ENCODE measurements at regions not wholly inside any gene's neighbourhood (a gene's known extent, or its start where the extent isn't known, plus 50 kb on each side); places are given as distances from the start of the nearest gene placed in this dataset.
"Not testable (repeated sequence)": the region's sequence is repeated elsewhere in the genome, so short reads cannot be mapped to it uniquely, and the experiment has no call there.

DNA sequence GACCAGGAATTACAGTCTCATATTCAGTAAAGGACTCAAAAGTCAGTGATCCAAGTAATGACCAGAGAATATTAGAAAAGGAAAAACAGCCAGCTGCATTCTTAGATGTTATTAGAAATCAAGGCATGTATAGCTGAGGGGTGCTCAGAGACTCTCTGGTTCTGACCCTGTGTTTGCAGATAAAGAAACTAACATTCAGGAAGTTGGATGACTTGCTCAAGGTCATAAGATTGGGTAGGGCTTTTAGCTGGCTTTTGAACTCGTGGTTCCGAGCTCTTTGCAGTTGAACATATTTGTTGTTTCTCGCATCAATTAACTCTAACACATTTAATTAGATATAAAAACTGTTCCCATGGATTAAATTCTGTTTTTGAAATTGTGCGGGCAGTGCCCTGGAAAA, 62.5 kb upstream of the ENPP6 start:
- no peaks in the 10 kb centered on the region for H3K4me1 Mint-ChIP-seq
- no peak overlapping the region for H3K27ac Mint-ChIP-seq
- H3K36me3 Mint-ChIP-seq (ENCODE audit: low read depth): peaks cover 3% of the 10 kb centered on the region
- H3K27ac ChIP-seq (ENCODE audit: low read depth, low read length): no peak overlapping the region
- H3K36me3 ChIP-seq (ENCODE audit: control insufficient read depth, insufficient read depth, low read length): no peaks in the 10 kb centered on the region
- WGBS, 2 experiments (ENCODE audit: insufficient coverage in 1 of 2, insufficient read length in 1 of 2): 99 to 100% methylated on average over 1 to 4 of the region's 4 CpGs
- H3K4me3 ChIP-seq (ENCODE audit: low read length): no peak overlapping the region
- no peak overlapping the region for H3K9ac ChIP-seq (ENCODE audit: extremely low read depth, low read length, poor library complexity, severe bottlenecking)
- H3K9me3 Mint-ChIP-seq: peaks cover 29% of the 10 kb centered on the region
- H3K27me3 ChIP-seq (ENCODE audit: control insufficient read depth, insufficient read depth, low read length, poor library complexity, severe bottlenecking): no peaks in the 10 kb centered on the region
- no peak overlapping the region for H3K4me3 Mint-ChIP-seq
- H3K4me1 ChIP-seq (ENCODE audit: control insufficient read depth, insufficient read depth, low read length): no peaks in the 10 kb centered on the region
- no peak for DNase-seq
- no peaks in the 10 kb centered on the region for H3K27me3 Mint-ChIP-seq (ENCODE audit: insufficient read depth)
- H3K9me3 ChIP-seq (ENCODE audit: control insufficient read depth, low read length): peaks cover 14% of the 10 kb centered on the region
- TF ChIP-seq, protein P1, sequence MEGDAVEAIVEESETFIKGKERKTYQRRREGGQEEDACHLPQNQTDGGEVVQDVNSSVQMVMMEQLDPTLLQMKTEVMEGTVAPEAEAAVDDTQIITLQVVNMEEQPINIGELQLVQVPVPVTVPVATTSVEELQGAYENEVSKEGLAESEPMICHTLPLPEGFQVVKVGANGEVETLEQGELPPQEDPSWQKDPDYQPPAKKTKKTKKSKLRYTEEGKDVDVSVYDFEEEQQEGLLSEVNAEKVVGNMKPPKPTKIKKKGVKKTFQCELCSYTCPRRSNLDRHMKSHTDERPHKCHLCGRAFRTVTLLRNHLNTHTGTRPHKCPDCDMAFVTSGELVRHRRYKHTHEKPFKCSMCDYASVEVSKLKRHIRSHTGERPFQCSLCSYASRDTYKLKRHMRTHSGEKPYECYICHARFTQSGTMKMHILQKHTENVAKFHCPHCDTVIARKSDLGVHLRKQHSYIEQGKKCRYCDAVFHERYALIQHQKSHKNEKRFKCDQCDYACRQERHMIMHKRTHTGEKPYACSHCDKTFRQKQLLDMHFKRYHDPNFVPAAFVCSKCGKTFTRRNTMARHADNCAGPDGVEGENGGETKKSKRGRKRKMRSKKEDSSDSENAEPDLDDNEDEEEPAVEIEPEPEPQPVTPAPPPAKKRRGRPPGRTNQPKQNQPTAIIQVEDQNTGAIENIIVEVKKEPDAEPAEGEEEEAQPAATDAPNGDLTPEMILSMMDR (conservative IDR thresholded peaks at IDR 0.05): no peak

DNA sequence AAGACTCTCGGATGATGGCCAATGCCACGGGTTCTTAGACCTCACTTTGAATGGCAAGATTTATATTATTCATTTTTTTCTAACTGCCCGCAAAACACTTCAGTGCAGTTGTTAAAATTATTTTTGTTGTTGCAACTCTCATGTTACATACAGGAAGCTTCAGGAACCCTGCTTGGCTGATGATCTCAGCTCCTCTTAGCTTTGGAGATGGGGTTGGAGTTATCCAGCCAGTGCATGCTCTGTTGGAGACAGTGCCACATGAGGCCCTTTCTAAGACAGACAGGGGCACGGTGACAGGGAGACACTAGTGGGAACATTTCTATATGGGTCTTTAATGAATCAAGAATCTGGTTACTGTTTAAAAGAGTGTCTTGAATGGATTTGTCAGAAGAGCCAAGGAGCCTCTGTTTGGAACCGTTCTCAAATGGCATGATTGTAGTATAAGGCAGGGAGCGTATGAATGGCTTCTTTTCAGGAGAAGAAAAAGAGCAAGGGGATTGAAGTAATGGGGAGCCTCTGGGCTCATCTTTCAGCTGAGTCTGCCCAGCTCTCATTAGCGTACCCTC, 61.9 kb upstream of the ENPP6 start:
- Histone ChIP-seq H3K4me3 (ENCODE audit: low read length) (no peak overlapping the region), H3K36me3 (ENCODE audit: control insufficient read depth, insufficient read depth, low read length) (no peaks in the 10 kb centered on the region), H3K9me3 (ENCODE audit: control insufficient read depth, low read length) (peaks cover 14% of the 10 kb centered on the region), H3K27ac (ENCODE audit: low read depth, low read length) (no peak overlapping the region), H3K9ac (ENCODE audit: extremely low read depth, low read length, poor library complexity, severe bottlenecking) (no peak overlapping the region), H3K27me3 (ENCODE audit: control insufficient read depth, insufficient read depth, low read length, poor library complexity, severe bottlenecking) (no peaks in the 10 kb centered on the region), H3K4me1 (ENCODE audit: control insufficient read depth, insufficient read depth, low read length) (no peaks in the 10 kb centered on the region)
- TF ChIP-seq, protein P1 (conservative IDR thresholded peaks at IDR 0.05): no peak
- no peak for DNase-seq
- no peaks in the 10 kb centered on the region for H3K4me1 Mint-ChIP-seq
- no peak overlapping the region for H3K27ac Mint-ChIP-seq
- WGBS, 2 experiments (ENCODE audit: insufficient coverage in 1 of 2, insufficient read length in 1 of 2): 95 to 97% methylated on average over 7 of the region's 7 CpGs
- H3K9me3 Mint-ChIP-seq: peaks cover 29% of the 10 kb centered on the region
- peaks cover 3% of the 10 kb centered on the region for H3K36me3 Mint-ChIP-seq (ENCODE audit: low read depth)
- no peak overlapping the region for H3K4me3 Mint-ChIP-seq
- H3K27me3 Mint-ChIP-seq (ENCODE audit: insufficient read depth): no peaks in the 10 kb centered on the region

DNA sequence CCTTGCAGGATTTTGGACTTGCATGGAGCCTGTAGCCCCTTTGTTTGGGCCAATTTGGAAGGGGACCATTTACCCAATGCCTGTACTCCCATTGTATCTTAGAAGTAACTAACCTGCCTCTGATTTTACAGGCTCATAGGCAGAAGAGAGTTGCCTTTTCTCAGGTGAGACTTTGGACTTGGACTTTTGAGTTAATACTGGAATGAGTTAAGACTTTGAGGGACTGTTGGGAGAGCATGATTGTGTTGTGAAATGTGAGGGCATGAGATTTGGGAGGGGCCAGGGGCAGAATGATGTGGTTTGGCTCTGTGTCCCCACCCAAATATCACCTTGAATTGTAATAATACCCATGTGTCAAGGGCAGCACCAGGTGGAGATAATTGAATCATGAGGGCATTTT, 60.1 kb upstream of the ENPP6 start:
- H3K9me3 ChIP-seq (ENCODE audit: control insufficient read depth, low read length): peaks cover 14% of the 10 kb centered on the region
- H3K4me3 ChIP-seq (ENCODE audit: low read length); H3K4me1 Mint-ChIP-seq; H3K4me3 Mint-ChIP-seq; H3K9ac ChIP-seq (ENCODE audit: extremely low read depth, low read length, poor library complexity, severe bottlenecking); H3K27ac ChIP-seq (ENCODE audit: low read depth, low read length); H3K4me1 ChIP-seq (ENCODE audit: control insufficient read depth, insufficient read depth, low read length); H3K36me3 ChIP-seq (ENCODE audit: control insufficient read depth, insufficient read depth, low read length); H3K27ac Mint-ChIP-seq; H3K27me3 ChIP-seq (ENCODE audit: control insufficient read depth, insufficient read depth, low read length, poor library complexity, severe bottlenecking); H3K36me3 Mint-ChIP-seq (ENCODE audit: low read depth); DNase-seq; H3K27me3 Mint-ChIP-seq (ENCODE audit: insufficient read depth): not testable (repeated sequence)
- H3K9me3 Mint-ChIP-seq: peaks cover 29% of the 10 kb centered on the region

DNA sequence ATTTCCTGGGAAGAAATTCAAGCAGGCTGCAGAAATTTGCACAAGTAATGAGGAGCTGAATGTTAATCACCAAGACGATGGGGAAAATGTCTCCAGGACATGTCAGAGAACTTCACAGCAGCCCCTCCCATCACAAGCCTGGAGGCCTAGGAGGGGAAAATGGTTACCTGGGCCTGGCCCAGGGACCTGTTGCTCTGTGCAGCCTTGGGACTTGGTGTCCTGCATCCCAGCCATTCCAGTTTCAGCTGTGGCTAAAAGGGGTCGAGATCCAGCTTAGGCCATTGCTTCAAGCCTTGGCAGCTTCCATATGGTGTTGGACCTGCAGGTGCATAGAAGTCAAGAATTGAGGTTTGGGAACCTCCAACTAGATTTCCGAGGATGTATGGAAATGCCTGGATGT, 59.3 kb upstream of the ENPP6 start:
- 84 to 89% methylated on average over 3 of the region's 3 CpGs for WGBS, 2 experiments (ENCODE audit: insufficient coverage in 1 of 2, insufficient read length in 1 of 2)

DNA sequence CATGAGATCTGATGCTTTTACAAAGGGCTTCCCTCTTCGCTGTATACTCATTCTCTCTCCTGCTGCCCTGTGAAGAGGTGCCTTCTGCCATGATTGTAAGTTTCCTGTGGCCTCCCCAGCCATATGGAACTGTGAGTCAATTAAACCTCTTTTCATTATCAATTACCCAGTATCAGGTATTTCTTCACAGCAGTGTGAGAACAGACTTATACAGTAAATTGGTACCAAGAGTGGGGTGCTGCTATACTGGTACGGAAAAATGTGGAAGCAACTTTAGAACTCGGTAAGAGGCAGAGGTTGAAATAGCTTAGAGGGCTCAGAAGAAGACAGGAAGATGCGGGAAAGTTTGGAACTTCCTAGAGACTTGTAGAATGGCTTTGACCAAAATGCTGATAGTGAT, 58.7 kb upstream of the ENPP6 start:
- not testable (repeated sequence) for H3K27ac ChIP-seq (ENCODE audit: low read depth, low read length); H3K36me3 Mint-ChIP-seq (ENCODE audit: low read depth); H3K9ac ChIP-seq (ENCODE audit: extremely low read depth, low read length, poor library complexity, severe bottlenecking); H3K4me1 Mint-ChIP-seq; H3K27me3 ChIP-seq (ENCODE audit: control insufficient read depth, insufficient read depth, low read length, poor library complexity, severe bottlenecking); H3K4me3 ChIP-seq (ENCODE audit: low read length); H3K4me1 ChIP-seq (ENCODE audit: control insufficient read depth, insufficient read depth, low read length); H3K36me3 ChIP-seq (ENCODE audit: control insufficient read depth, insufficient read depth, low read length); H3K27me3 Mint-ChIP-seq (ENCODE audit: insufficient read depth); H3K27ac Mint-ChIP-seq; H3K4me3 Mint-ChIP-seq
- H3K9me3 Mint-ChIP-seq: peaks cover 29% of the 10 kb centered on the region
- peaks cover 14% of the 10 kb centered on the region for H3K9me3 ChIP-seq (ENCODE audit: control insufficient read depth, low read length)
- DNase-seq: peak; percentile 1
- WGBS, 2 experiments (ENCODE audit: insufficient coverage in 1 of 2, insufficient read length in 1 of 2): 76 to 80% methylated on average over 4 of the region's 4 CpGs

More for the DNA sequence above, 59.3 kb upstream of the ENPP6 start:
- not testable (repeated sequence) for H3K27ac Mint-ChIP-seq; H3K36me3 ChIP-seq (ENCODE audit: control insufficient read depth, insufficient read depth, low read length); H3K27ac ChIP-seq (ENCODE audit: low read depth, low read length); H3K4me3 Mint-ChIP-seq; H3K27me3 Mint-ChIP-seq (ENCODE audit: insufficient read depth); DNase-seq; H3K9ac ChIP-seq (ENCODE audit: extremely low read depth, low read length, poor library complexity, severe bottlenecking); H3K36me3 Mint-ChIP-seq (ENCODE audit: low read depth); H3K4me1 Mint-ChIP-seq; H3K4me1 ChIP-seq (ENCODE audit: control insufficient read depth, insufficient read depth, low read length); H3K4me3 ChIP-seq (ENCODE audit: low read length); H3K27me3 ChIP-seq (ENCODE audit: control insufficient read depth, insufficient read depth, low read length, poor library complexity, severe bottlenecking)
- peaks cover 14% of the 10 kb centered on the region for H3K9me3 ChIP-seq (ENCODE audit: control insufficient read depth, low read length)
- peaks cover 29% of the 10 kb centered on the region for H3K9me3 Mint-ChIP-seq

Measured in endodermal cell (in vitro differentiated cells).